GM20000 (cell line): ENCODE measurements at regions not wholly inside any gene's neighbourhood (a gene's known extent, or its start where the extent isn't known, plus 50 kb on each side); places are given as distances from the start of the nearest gene placed in this dataset.

Source experiments
- DNase-seq: peaks from one replicate; pipeline ENCODE4 v3.0.0; 2012; ENCODE audit warnings: low spot score
- TF ChIP-seq, protein P1 (sequence below): IDR thresholded peaks from 2 replicates; pipeline ENCODE4 v1.5.1; 2012; ENCODE audit warnings: mild to moderate bottlenecking, control low read depth; ENCODE audit errors: extremely low read depth, missing control alignments

- TF ChIP-seq, protein P1, sequence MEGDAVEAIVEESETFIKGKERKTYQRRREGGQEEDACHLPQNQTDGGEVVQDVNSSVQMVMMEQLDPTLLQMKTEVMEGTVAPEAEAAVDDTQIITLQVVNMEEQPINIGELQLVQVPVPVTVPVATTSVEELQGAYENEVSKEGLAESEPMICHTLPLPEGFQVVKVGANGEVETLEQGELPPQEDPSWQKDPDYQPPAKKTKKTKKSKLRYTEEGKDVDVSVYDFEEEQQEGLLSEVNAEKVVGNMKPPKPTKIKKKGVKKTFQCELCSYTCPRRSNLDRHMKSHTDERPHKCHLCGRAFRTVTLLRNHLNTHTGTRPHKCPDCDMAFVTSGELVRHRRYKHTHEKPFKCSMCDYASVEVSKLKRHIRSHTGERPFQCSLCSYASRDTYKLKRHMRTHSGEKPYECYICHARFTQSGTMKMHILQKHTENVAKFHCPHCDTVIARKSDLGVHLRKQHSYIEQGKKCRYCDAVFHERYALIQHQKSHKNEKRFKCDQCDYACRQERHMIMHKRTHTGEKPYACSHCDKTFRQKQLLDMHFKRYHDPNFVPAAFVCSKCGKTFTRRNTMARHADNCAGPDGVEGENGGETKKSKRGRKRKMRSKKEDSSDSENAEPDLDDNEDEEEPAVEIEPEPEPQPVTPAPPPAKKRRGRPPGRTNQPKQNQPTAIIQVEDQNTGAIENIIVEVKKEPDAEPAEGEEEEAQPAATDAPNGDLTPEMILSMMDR = no peak
- no peak for DNase-seq
Observed at GRCh38 chr2:111638274-111638877, 245.6 kb downstream of the ANAPC1 start.

- no peak for DNase-seq
- TF ChIP-seq, protein P1 = no peak
Observed at GRCh38 chr2:111640480-111640879, 243.5 kb downstream of the ANAPC1 start.

DNA sequence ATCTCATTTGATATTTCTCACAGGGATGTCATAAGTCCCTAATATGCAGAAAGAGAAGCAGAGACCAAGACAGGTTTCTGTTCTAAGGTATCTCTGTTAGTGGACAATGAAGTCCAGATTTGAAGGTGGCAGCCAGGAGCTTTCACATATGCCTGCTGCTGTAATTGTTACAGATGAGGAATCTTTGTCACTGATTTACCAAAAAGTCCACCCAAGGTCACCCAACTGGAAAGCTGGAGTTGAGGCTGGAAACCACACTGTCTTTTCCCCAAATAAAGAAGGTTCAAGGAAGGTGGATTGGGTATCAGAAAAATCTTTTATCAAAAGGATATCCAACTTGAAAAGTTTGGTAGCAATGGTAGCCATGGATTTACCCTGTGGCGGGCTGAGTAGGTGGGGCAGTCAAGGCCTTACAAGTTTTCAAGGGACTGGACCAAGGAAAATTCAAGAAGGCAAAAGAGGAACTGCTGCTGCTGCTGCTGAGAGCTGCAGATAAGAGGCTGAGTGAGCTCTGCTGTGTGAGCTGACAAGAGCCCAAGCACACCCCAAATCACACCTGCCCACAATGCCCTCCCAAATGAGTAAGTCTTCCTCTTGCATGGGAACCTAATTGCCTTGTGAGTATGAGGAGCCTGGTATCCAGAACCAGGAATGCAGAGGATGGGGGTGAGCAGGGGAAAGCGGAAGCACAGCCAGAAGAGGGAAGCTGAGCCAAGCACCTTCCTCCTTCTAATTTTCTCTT lies 241.2 kb downstream of the ANAPC1 start:
- no peak for DNase-seq
- TF ChIP-seq, protein P1 = no peak

- TF ChIP-seq, protein P1 = no peak
- DNase-seq = no peak
Observed at GRCh38 chr2:111643759-111644158, 240.2 kb downstream of the ANAPC1 start.

GRCh38 chr2:111647359-111647758 lies 236.6 kb downstream of the ANAPC1 start:
- TF ChIP-seq, protein P1 = no peak
- no peak for DNase-seq

DNA sequence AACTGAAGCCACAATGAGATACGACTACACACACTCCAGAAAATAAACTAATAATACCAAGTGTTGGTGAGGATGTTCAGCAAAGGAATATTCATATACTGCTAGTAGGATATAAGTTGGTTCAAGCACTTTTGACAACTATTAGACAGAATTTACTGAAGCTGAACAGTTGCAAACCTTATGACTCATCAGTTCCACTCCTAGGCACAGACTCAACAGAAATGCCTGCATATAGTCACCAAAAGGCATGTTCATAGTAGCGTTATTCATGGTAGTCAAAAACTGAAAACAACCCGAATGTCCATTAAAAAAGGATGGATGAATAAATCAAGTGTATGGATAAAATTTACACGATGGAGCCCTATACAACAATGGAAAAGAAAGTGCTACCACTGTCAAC lies 232.0 kb downstream of the ANAPC1 start:
- TF ChIP-seq, protein P1 = no peak
- DNase-seq = no peak

DNA sequence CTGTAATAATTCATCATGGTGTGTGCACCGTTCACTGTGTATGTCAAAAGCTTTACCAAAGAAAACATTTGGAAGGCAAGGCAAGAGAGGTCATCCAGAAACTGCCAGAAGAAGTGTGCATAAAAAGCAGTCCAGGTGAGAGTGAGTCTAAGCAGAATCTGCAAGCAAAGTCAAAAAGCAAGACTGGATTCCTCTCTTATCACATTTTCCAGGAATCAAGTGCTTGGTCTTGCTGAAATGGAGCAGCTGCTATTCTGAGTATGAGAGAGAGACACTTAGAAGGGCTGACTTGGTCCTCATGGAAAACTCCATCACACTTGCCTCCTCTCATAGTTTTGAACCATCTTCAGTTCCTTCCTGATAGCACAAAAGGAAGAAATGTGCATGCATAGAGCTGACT lies 231.3 kb downstream of the ANAPC1 start:
- DNase-seq = no peak
- TF ChIP-seq, protein P1 = no peak
